ENCODE measurements at regions not wholly inside any gene's neighbourhood (a gene's known extent, or its start where the extent isn't known, plus 50 kb on each side); places are given as distances from the start of the nearest gene placed in this dataset.
"Not testable (repeated sequence)": the region's sequence is repeated elsewhere in the genome, so short reads cannot be mapped to it uniquely, and the experiment has no call there.

GRCh38 chr2:113361051-113361450 lies 76.4 kb upstream of the ZNG1B start:
- Mint-ChIP-seq H3K9me3 (no peaks in the 10 kb centered on the region), H3K4me3 (no peak overlapping the region), H3K27ac (ENCODE audit: low read depth) (no peak overlapping the region), H3K27me3 (peaks cover 8% of the 10 kb centered on the region), H3K36me3 (ENCODE audit: insufficient read depth) (peaks cover 2% of the 10 kb centered on the region), H3K4me1 (no peaks in the 10 kb centered on the region)
- ATAC-seq (replicated peaks; ENCODE audit: extremely low read depth, poor library complexity, severe bottlenecking) (no peak), DNase-seq (ENCODE audit: low spot score in 2 of 2) (no peak)

- DNase-seq (ENCODE audit: low spot score in 2 of 2) (no peak), ATAC-seq (replicated peaks; ENCODE audit: extremely low read depth, poor library complexity, severe bottlenecking) (no peak)
- no peaks in the 10 kb centered on the region for H3K9me3 Mint-ChIP-seq
- H3K4me1 Mint-ChIP-seq, result no peaks in the 10 kb centered on the region
- no peak overlapping the region for H3K27ac Mint-ChIP-seq (ENCODE audit: low read depth)
- H3K36me3 Mint-ChIP-seq (ENCODE audit: insufficient read depth), result peaks cover 2% of the 10 kb centered on the region
- H3K27me3 Mint-ChIP-seq, result peaks cover 18% of the 10 kb centered on the region
- no peak overlapping the region for H3K4me3 Mint-ChIP-seq
These were observed 78.3 kb upstream of the PAX8 start for GRCh38 chr2:113357071-113357470.

- peaks cover 18% of the 10 kb centered on the region for H3K27me3 Mint-ChIP-seq
- not testable (repeated sequence) for H3K4me1 Mint-ChIP-seq; H3K36me3 Mint-ChIP-seq (ENCODE audit: insufficient read depth); ATAC-seq (replicated peaks; ENCODE audit: extremely low read depth, poor library complexity, severe bottlenecking); H3K27ac Mint-ChIP-seq (ENCODE audit: low read depth); H3K9me3 Mint-ChIP-seq; DNase-seq (ENCODE audit: low spot score in 2 of 2); H3K4me3 Mint-ChIP-seq
These were observed 77.6 kb upstream of the PAX8 start for GRCh38 chr2:113356284-113356683.

GRCh38 chr2:113355339-113356015 lies 76.8 kb upstream of the PAX8 start:
- H3K4me1 Mint-ChIP-seq; ATAC-seq (replicated peaks; ENCODE audit: extremely low read depth, poor library complexity, severe bottlenecking); H3K9me3 Mint-ChIP-seq; DNase-seq (ENCODE audit: low spot score in 2 of 2); H3K36me3 Mint-ChIP-seq (ENCODE audit: insufficient read depth); H3K4me3 Mint-ChIP-seq; H3K27ac Mint-ChIP-seq (ENCODE audit: low read depth): not testable (repeated sequence)
- peaks cover 18% of the 10 kb centered on the region for H3K27me3 Mint-ChIP-seq

GRCh38 chr2:113351375-113352355 lies 72.9 kb upstream of the PAX8 start:
- ATAC-seq (replicated peaks; ENCODE audit: extremely low read depth, poor library complexity, severe bottlenecking), result no peak
- no peak overlapping the region for H3K4me3 Mint-ChIP-seq
- DNase-seq (ENCODE audit: low spot score in 2 of 2), result no peak
- H3K36me3 Mint-ChIP-seq (ENCODE audit: insufficient read depth), result no peaks in the 10 kb centered on the region
- no peaks in the 10 kb centered on the region for H3K4me1 Mint-ChIP-seq
- peaks cover 18% of the 10 kb centered on the region for H3K27me3 Mint-ChIP-seq
- H3K27ac Mint-ChIP-seq (ENCODE audit: low read depth), result no peak overlapping the region
- H3K9me3 Mint-ChIP-seq, result no peaks in the 10 kb centered on the region

GRCh38 chr2:113343800-113344199 lies 65.1 kb upstream of the PAX8 start:
- H3K4me1 Mint-ChIP-seq; H3K27me3 Mint-ChIP-seq; H3K36me3 Mint-ChIP-seq (ENCODE audit: insufficient read depth); H3K4me3 Mint-ChIP-seq; H3K27ac Mint-ChIP-seq (ENCODE audit: low read depth); H3K9me3 Mint-ChIP-seq; ATAC-seq (replicated peaks; ENCODE audit: extremely low read depth, poor library complexity, severe bottlenecking); DNase-seq (ENCODE audit: low spot score in 2 of 2): not testable (repeated sequence)

- ATAC-seq (replicated peaks; ENCODE audit: extremely low read depth, poor library complexity, severe bottlenecking) (peak; percentile 43), DNase-seq (ENCODE audit: low spot score in 2 of 2) (no peak)
- Mint-ChIP-seq H3K4me3 (no peak overlapping the region), H3K9me3 (no peaks in the 10 kb centered on the region), H3K27me3 (peaks cover 10% of the 10 kb centered on the region), H3K27ac (ENCODE audit: low read depth) (no peak overlapping the region), H3K36me3 (ENCODE audit: insufficient read depth) (no peaks in the 10 kb centered on the region), H3K4me1 (no peaks in the 10 kb centered on the region)
These were observed 63.9 kb upstream of the PAX8 start for GRCh38 chr2:113342650-113343049.

- H3K4me3 Mint-ChIP-seq; H3K4me1 Mint-ChIP-seq; DNase-seq (ENCODE audit: low spot score in 2 of 2); ATAC-seq (replicated peaks; ENCODE audit: extremely low read depth, poor library complexity, severe bottlenecking); H3K36me3 Mint-ChIP-seq (ENCODE audit: insufficient read depth); H3K27ac Mint-ChIP-seq (ENCODE audit: low read depth); H3K9me3 Mint-ChIP-seq: not testable (repeated sequence)
- peaks cover 16% of the 10 kb centered on the region for H3K27me3 Mint-ChIP-seq
These were observed 63.1 kb upstream of the PAX8 start for GRCh38 chr2:113341870-113342253.

GRCh38 chr2:113341191-113341869 lies 62.6 kb upstream of the PAX8 start:
- H3K27me3 Mint-ChIP-seq, result peaks cover 21% of the 10 kb centered on the region
- no peak for DNase-seq (ENCODE audit: low spot score in 2 of 2)
- H3K4me3 Mint-ChIP-seq, result no peak overlapping the region
- no peaks in the 10 kb centered on the region for H3K4me1 Mint-ChIP-seq
- no peaks in the 10 kb centered on the region for H3K9me3 Mint-ChIP-seq
- no peaks in the 10 kb centered on the region for H3K36me3 Mint-ChIP-seq (ENCODE audit: insufficient read depth)
- no peak overlapping the region for H3K27ac Mint-ChIP-seq (ENCODE audit: low read depth)
- ATAC-seq (replicated peaks; ENCODE audit: extremely low read depth, poor library complexity, severe bottlenecking), result no peak

GRCh38 chr2:113337809-113338208 lies 59.1 kb upstream of the PAX8 start:
- H3K27ac Mint-ChIP-seq (ENCODE audit: low read depth), result no peak overlapping the region
- DNase-seq (ENCODE audit: low spot score in 2 of 2), result no peak
- H3K4me3 Mint-ChIP-seq, result no peak overlapping the region
- peaks cover 20% of the 10 kb centered on the region for H3K27me3 Mint-ChIP-seq
- H3K36me3 Mint-ChIP-seq (ENCODE audit: insufficient read depth), result peaks cover 1% of the 10 kb centered on the region
- H3K4me1 Mint-ChIP-seq, result no peaks in the 10 kb centered on the region
- ATAC-seq (replicated peaks; ENCODE audit: extremely low read depth, poor library complexity, severe bottlenecking), result no peak
- H3K9me3 Mint-ChIP-seq, result no peaks in the 10 kb centered on the region

GRCh38 chr2:113336040-113336439 lies 57.3 kb upstream of the PAX8 start:
- ATAC-seq (replicated peaks; ENCODE audit: extremely low read depth, poor library complexity, severe bottlenecking); H3K4me3 Mint-ChIP-seq; H3K9me3 Mint-ChIP-seq; H3K4me1 Mint-ChIP-seq; DNase-seq (ENCODE audit: low spot score in 2 of 2); H3K27ac Mint-ChIP-seq (ENCODE audit: low read depth); H3K36me3 Mint-ChIP-seq (ENCODE audit: insufficient read depth): not testable (repeated sequence)
- H3K27me3 Mint-ChIP-seq, result peaks cover 15% of the 10 kb centered on the region

- ATAC-seq (replicated peaks; ENCODE audit: extremely low read depth, poor library complexity, severe bottlenecking) (no peak), DNase-seq (ENCODE audit: low spot score in 2 of 2) (no peak)
- peaks cover 34% of the 10 kb centered on the region for H3K27me3 Mint-ChIP-seq
- H3K4me1 Mint-ChIP-seq, result no peaks in the 10 kb centered on the region
- no peak overlapping the region for H3K27ac Mint-ChIP-seq (ENCODE audit: low read depth)
- no peak overlapping the region for H3K4me3 Mint-ChIP-seq
- peaks cover 1% of the 10 kb centered on the region for H3K36me3 Mint-ChIP-seq (ENCODE audit: insufficient read depth)
- no peaks in the 10 kb centered on the region for H3K9me3 Mint-ChIP-seq
These were observed 55.4 kb upstream of the PAX8 start for GRCh38 chr2:113334147-113334546.
